ENCODE measurements at regions not wholly inside any gene's neighbourhood (a gene's known extent, or its start where the extent isn't known, plus 50 kb on each side); places are given as distances from the start of the nearest gene placed in this dataset.

GRCh38 chr19:30686826-30687566, 314.8 kb downstream of the ZNF536 start:
- H3K18ac ChIP-seq (ENCODE audit: insufficient read length, low read depth, low read length): no peak overlapping the region
- no peak for TF ChIP-seq CTCF (conservative IDR thresholded peaks at IDR 0.05)
- no peaks in the 10 kb centered on the region for H3K79me1 ChIP-seq (ENCODE audit: insufficient read depth, low read depth, low read length, poor library complexity, severe bottlenecking)
- no CpG with 5 or more reads among the region's 16 CpGs for WGBS (ENCODE audit: extremely low coverage, insufficient read length, low lambda C conversion rate)
- H3K14ac ChIP-seq (ENCODE audit: insufficient read depth, low read length): no peak overlapping the region
- H3K27ac Mint-ChIP-seq: no peak overlapping the region
- H3K4me2 ChIP-seq (ENCODE audit: insufficient read depth, insufficient read length, low read length): no peak overlapping the region
- no peak overlapping the region for H2BK15ac ChIP-seq (ENCODE audit: low read depth, low read length)
- H3K27me3 ChIP-seq (ENCODE audit: insufficient read depth, low read length): no peaks in the 10 kb centered on the region
- H2AK5ac ChIP-seq (ENCODE audit: insufficient read length, low read length): no peak overlapping the region
- no peak overlapping the region for H3K9ac ChIP-seq (ENCODE audit: extremely low read depth, insufficient read length, low read length)
- no peaks in the 10 kb centered on the region for H3K27me3 Mint-ChIP-seq (ENCODE audit: low read depth)
- no peak overlapping the region for H3K27ac ChIP-seq (ENCODE audit: insufficient read length, low read depth, low read length)
- H4K20me1 ChIP-seq (ENCODE audit: control insufficient read depth, insufficient read depth, insufficient read length): no peaks in the 10 kb centered on the region
- no peak overlapping the region for H2BK20ac ChIP-seq (ENCODE audit: low read depth, low read length, poor library complexity, severe bottlenecking)
- H3T11ph ChIP-seq (ENCODE audit: low read length): no peak overlapping the region
- no peaks in the 10 kb centered on the region for H3K36me3 Mint-ChIP-seq (ENCODE audit: insufficient read depth in 1 of 3, low read depth in 3 of 3)
- H3K4me3 Mint-ChIP-seq: no peak overlapping the region
- H4K8ac ChIP-seq (replicated peaks; ENCODE audit: insufficient read length, low read depth, low read length): no peak overlapping the region
- DNase-seq: no peak
- H2BK5ac ChIP-seq (ENCODE audit: insufficient read length, low read length): no peak overlapping the region
- H4K91ac ChIP-seq (ENCODE audit: insufficient read length, low read depth, low read length): no peak overlapping the region
- H3K23ac ChIP-seq (ENCODE audit: insufficient read length, low read depth, low read length): no peak overlapping the region
- H3K23me2 ChIP-seq (ENCODE audit: insufficient read length, low read depth, low read length, poor library complexity, severe bottlenecking): no peaks in the 10 kb centered on the region
- peaks cover 3% of the 10 kb centered on the region; the same call in 1 of the 2 replicates for H3K4me1 ChIP-seq (ENCODE audit: insufficient read depth, low read length)
- H4K5ac ChIP-seq (ENCODE audit: insufficient read length, low read depth, low read length): no peak overlapping the region
- no peak overlapping the region for H2AFZ ChIP-seq (ENCODE audit: low read length)
- H3K4ac ChIP-seq (ENCODE audit: low read depth, low read length): no peak overlapping the region
- no peaks in the 10 kb centered on the region for H3K79me2 ChIP-seq (ENCODE audit: insufficient read depth, low read length)
- no peak overlapping the region for H2BK12ac ChIP-seq (ENCODE audit: insufficient read length, low read depth, low read length)
- H3K4me1 Mint-ChIP-seq: peaks cover 37 to 40% of the 10 kb centered on the region in 2 experiments
- no peak overlapping the region for H3K56ac ChIP-seq (ENCODE audit: insufficient read length, low read depth, low read length)
- H3K9me3 Mint-ChIP-seq: no peaks in the 10 kb centered on the region
- no peak overlapping the region for H2BK120ac ChIP-seq (ENCODE audit: low read depth, low read length, poor library complexity, severe bottlenecking)
- H3K9me3 ChIP-seq (ENCODE audit: control insufficient read depth, low read depth, low read length): no peaks in the 10 kb centered on the region

All from H9 (cell line).